NCI-H524 treated with DMSO at 0.1 percent for 48 hours (cell line): ENCODE measurements at regions not wholly inside any gene's neighbourhood (a gene's known extent, or its start where the extent isn't known, plus 50 kb on each side); places are given as distances from the start of the nearest gene placed in this dataset.

Experiments used
- DNase-seq: peaks from one replicate; lab custom pipeline; 2025; lab: John Stamatoyannopoulos, UW

- DNase-seq: no peak
Observed at GRCh38 chr16:86979984-86980553, 337.1 kb downstream of the C16orf95 start.

DNA sequence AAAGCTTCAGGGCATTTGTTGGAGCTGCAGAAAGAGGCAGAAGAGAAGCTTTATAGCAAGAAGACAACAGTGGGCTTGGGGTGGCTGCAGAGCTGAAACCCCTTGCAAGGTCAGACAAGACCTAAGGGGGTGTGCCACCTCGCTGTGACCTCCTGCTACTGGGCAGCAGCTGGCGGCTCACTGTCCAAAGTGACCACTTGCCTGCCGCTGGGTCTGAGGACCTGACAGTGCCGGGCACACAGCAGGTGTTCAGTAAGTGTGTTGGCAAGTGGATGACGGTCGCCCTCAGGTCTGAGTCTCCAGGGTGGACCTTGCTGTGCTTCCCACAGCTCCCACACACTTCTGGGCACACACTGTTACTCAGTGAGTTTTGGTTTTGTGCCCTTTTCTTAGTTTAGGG, 336.5 kb downstream of the C16orf95 start:
- no peak for DNase-seq

- no peak for DNase-seq
Observed at GRCh38 chr16:86982347-86982596, 334.9 kb downstream of the C16orf95 start.

DNA sequence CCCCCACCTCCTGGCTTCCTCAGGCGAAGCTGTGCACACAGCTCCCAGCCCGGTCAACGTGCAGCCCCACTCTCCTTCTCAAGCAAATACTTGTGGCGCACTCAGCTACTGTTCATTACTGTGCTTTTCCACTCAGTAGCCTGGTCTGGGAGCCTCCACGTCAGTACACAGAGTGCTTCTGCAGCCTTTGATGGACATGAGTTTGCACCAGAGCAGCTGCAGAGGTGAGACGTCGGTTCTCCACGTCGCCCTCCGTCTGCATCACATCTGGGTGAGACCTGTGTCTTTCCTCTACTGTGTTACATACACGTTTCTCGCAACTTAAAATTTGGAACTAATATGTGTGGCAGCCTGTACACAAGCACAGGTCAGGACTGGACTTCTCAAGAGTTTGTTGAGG, 334.3 kb downstream of the C16orf95 start:
- DNase-seq: no peak

DNA sequence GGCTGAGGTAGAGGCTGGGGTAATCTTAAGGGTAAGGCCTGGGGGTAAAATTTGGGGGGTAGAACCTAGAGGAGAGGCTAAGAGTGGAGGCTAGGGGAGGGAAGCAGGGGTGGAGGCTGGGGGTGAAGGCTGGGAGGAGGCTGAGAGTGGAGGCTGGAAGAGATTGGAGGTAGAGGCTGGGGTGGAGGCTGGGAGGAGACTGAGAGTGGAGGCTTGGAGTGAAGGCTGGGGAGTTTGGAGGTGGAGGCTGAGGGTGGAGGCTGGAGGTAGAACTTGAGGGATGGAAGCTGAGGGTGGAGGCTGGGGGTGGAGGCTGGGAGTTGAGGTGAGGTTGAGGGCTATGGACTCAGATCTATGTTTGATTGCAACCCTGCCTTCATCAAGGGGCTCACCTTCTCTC, 333.6 kb downstream of the C16orf95 start:
- DNase-seq: no peak

DNA sequence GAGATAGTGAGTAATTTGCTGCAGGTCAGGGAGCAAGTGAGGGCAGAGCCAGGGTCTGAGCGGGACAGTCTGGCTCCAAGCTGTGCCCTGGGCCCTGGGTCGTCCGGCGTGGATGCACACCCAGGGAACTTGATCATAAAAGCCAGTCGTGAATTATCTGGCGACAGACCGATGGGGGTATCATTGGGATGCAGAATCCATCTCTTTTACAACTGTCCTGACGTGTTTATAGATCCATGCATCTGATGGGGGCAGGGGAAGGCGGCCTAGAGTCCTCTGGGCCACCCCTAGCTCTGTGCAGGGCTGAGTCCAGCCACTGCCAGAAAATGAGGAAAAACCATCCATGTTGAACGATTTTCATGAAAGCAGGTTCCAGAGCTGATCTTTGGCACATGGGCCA, 332.8 kb downstream of the C16orf95 start:
- no peak for DNase-seq

DNA sequence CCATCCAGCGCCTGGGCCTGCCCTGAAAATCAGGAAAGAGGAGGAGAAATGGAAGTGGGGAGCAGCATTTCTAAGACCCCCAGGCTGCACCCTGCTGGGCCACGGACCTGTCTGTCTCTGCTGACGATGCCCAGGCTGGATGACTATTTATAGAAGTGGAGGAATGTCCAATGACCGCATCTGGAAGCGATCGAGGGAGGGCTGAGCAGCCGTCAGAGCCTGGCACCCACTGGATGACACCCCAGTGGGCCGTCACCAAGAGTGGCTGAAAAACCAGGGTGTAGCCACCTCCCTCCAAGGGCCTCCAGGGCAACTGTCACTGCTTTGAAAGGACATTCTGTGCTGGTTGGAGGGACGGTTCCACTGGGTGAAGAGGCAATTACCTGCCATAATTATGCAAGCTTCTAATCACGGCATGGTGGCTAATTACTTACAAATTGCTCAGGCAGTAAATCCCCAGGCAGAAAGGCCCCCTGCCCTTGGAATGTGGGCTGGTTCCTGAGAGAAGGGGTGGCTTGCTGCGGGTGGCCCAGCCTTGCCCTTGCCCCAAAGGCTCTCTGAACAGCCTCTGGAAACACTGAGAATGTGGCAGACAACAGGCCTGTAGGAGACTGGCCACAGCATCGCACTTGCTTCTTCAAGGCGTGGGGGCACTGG, 332.1 kb downstream of the C16orf95 start:
- DNase-seq: no peak

- no peak for DNase-seq
Observed at GRCh38 chr16:86985648-86986015, 331.6 kb downstream of the C16orf95 start.

GRCh38 chr16:86986136-86986535, 331.1 kb downstream of the C16orf95 start:
- DNase-seq: no peak

DNA sequence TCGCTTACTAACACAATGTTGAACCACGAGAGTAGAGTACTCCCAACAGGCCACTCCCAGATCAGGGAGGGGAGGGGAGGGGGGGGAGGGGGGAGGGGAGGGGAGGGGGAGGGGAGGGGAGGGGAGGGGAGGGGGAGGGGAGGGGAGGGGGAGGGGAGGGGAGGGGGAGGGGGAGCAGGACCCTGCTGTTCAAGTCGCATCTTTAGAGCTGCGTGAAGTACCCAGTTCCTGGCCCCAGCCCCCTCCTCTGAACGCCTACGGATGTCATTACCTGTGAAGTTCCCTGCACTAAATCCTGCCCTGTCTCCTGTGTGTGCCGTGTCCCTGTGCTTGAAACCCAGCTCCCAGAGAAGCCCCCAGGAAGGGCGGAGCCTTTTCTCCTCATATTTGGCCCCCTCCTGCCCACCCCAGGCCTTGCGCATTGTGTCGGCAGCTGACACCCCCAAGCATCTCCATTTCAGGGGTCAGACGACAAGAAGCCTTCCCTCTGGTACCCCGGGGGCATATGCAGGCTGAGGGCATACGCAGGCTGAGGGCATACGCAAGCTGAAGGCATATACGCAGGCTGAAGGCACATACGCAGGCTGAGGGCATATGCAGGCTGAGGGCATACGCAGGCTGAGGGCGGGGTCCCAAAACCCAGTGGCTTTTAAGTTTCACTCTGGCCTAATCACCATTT, 330.2 kb downstream of the C16orf95 start:
- DNase-seq: no peak

DNA sequence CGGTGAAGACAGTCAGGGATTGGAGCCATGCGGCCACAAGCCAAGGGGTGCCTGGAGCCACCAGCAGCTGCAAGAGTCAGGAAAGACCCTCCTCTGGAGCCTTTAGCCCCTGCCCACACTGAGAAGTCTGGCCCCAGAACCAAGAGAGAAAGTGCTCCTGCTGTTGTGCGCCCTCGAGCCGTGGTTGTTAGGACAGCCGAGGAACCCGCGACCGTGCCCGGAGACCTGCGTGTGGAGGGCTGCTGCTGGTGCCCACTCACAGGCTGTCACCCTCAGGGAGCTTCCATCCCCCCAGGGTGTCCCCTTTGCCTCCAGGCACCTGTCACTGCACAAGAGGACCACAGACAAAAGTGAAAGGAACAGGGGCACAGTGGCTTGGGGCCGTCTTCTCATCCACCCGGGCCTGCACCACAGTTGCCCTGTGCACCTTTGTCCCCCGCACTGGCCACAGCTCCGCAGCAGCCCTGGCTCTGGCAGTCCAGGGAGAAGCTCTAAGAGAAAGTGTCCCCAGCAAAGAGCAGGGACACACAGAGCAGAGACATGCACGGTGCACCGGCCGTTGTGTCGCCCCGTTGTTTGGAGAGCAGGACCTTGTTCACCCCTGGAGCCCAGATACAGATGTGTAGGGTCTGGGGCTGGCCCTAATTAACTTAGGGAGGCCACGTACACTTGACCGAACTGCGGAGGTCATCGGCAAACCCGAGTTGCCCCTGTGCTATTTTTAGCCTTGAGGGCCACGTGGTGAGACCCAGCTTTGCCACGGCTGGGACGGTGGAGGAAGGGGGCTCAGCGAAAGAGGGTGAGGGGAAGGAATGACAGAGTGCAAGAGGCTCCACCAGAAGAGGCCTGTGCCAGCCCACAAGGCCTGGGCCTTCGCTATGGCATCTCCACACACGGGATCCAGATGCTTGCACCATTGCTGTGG, 329.2 kb downstream of the C16orf95 start:
- DNase-seq: no peak

GRCh38 chr16:86988920-86989696, 328.1 kb downstream of the C16orf95 start:
- no peak for DNase-seq

GRCh38 chr16:86990451-86990850, 326.7 kb downstream of the C16orf95 start:
- no peak for DNase-seq

- no peak for DNase-seq
Observed at GRCh38 chr16:86991679-86992078, 325.5 kb downstream of the C16orf95 start.

GRCh38 chr16:86992587-86992986, 324.6 kb downstream of the C16orf95 start:
- no peak for DNase-seq

- no peak for DNase-seq
Observed at GRCh38 chr16:86993426-86994110, 323.6 kb downstream of the C16orf95 start.

- DNase-seq: no peak
Observed at GRCh38 chr16:86994215-86994614, 323.0 kb downstream of the C16orf95 start.

DNA sequence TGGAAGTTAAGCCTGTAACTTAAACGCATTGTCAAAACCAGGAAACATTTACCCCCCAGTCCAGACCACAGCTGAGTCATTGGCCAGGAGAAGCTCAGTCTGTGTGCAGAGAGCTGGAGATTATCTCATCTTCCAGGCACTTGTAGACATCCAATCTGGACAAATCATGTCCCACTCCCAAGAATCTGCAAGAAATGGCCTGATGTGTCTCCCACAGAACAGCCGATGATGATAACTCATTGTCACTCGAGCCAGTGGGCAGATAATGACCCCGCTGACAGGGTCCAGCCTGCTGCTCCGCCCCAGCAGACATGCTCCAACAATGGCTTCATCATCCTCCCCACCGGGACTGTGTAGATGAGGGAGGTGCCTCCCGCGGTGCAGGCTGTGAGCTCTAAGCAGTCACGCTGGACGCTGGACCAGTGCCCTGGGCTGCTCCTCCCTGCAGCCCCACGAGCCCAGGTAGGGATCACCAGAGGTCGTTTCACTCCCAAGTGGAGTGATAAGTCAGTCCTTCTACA, 322.5 kb downstream of the C16orf95 start:
- no peak for DNase-seq

- no peak for DNase-seq
Observed at GRCh38 chr16:86995456-86995855, 321.7 kb downstream of the C16orf95 start.

- no peak for DNase-seq
Observed at GRCh38 chr16:86996081-86996480, 321.1 kb downstream of the C16orf95 start.

- no peak for DNase-seq
Observed at GRCh38 chr16:86997058-86997457, 320.1 kb downstream of the C16orf95 start.
